OCI-LY7 (cell line): ENCODE measurements at regions not wholly inside any gene's neighbourhood (a gene's known extent, or its start where the extent isn't known, plus 50 kb on each side); places are given as distances from the start of the nearest gene placed in this dataset.

Experiments
- EZH2phosphoT487 ChIP-seq: fragments of 200-600 bp; sonication (generic); IDR thresholded peaks from 2 replicates; pipeline ENCODE4 v1.6.1; 2018; ENCODE audit warnings: low read depth, borderline replicate concordance, mild to moderate bottlenecking, mixed run types, antibody characterized with exemption, low read length, moderate library complexity, mixed read lengths
- TF ChIP-seq, protein P1 (sequence below): fragments of 200-600 bp; sonication (generic); conservative IDR thresholded peaks from 2 replicates; pipeline ENCODE4 v1.5.1; 2014; ENCODE audit warnings: mild to moderate bottlenecking, antibody characterized with exemption, low read length, moderate library complexity, mixed read lengths

DNA sequence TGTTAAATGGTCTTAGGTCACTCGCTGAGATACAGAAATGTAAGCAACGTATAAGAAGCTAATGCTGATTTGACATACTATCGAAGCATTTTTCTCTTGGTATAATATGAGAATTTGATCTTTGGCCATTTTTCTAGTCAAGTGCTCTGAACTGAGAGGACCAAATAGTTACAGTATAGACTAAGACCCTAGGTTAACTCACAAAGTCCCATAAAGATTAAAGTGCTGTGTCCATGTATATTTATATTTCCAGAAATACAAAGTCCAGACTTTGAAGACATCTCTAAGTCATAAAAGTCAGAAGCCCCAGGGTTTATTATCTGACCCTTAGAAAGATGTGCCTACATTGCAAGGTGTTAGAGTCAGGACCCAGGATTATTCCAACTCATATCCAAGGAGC lies 752.4 kb upstream of the COX7C start:
- TF ChIP-seq, protein P1, sequence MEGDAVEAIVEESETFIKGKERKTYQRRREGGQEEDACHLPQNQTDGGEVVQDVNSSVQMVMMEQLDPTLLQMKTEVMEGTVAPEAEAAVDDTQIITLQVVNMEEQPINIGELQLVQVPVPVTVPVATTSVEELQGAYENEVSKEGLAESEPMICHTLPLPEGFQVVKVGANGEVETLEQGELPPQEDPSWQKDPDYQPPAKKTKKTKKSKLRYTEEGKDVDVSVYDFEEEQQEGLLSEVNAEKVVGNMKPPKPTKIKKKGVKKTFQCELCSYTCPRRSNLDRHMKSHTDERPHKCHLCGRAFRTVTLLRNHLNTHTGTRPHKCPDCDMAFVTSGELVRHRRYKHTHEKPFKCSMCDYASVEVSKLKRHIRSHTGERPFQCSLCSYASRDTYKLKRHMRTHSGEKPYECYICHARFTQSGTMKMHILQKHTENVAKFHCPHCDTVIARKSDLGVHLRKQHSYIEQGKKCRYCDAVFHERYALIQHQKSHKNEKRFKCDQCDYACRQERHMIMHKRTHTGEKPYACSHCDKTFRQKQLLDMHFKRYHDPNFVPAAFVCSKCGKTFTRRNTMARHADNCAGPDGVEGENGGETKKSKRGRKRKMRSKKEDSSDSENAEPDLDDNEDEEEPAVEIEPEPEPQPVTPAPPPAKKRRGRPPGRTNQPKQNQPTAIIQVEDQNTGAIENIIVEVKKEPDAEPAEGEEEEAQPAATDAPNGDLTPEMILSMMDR, result no peak
- no peak for TF ChIP-seq EZH2phosphoT487
